Testis (tissue), 2 donors: ENCODE measurements at regions not wholly inside any gene's neighbourhood (a gene's known extent, or its start where the extent isn't known, plus 50 kb on each side); places are given as distances from the start of the nearest gene placed in this dataset.

Source experiments
- DNase-seq: peaks from one replicate; pipeline ENCODE4 v3.0.0-alpha.2; 2019
- H3K27ac ChIP-seq, 2 donors: fragments of 200-600 bp; sonication (generic); one replicate each; pipeline ENCODE4 v1.5.1; 2019
- H3K27me3 ChIP-seq: fragments of 200-600 bp; sonication (generic); one replicate; pipeline ENCODE4 v1.5.1; 2019
- H3K36me3 ChIP-seq: fragments of 200-600 bp; sonication (generic); one replicate; pipeline ENCODE4 v1.5.1; 2017; ENCODE audit warnings: low read depth; ENCODE audit errors: missing control alignments
- H3K4me1 ChIP-seq: fragments of 200-600 bp; sonication (generic); one replicate; pipeline ENCODE4 v1.5.1; 2019
- H3K4me3 ChIP-seq, 2 donors: fragments of 200-600 bp; sonication (generic); one replicate each; pipeline ENCODE4 v1.5.1; 2017 to 2019
- H3K9me3 ChIP-seq: fragments of 200-600 bp; sonication (generic); one replicate; pipeline ENCODE4 v1.5.1; 2017
- POLR2A ChIP-seq: fragments of 450-650 bp; IDR thresholded peaks from one replicate; pipeline ENCODE4 v1.6.1; 2017; ENCODE audit warnings: antibody characterized with exemption, mild to moderate bottlenecking, moderate library complexity
- WGBS, 2 donors: methylation state at CpG; one replicate each; pipeline ENCODE4 v1.1.5; 2018; 5-methylcytosine and 5-hydroxymethylcytosine counted together
- intact Hi-C: fragments of 100-400 bp; cut with DNase I; formaldehyde crosslinking; loops from one replicate; pipeline ENCODE4 v1.15.1; 2023; ENCODE audit warnings: low total_unique reads
- TF ChIP-seq, protein P1 (sequence below), 3 experiments: fragments of 450-650 bp in 2 of 3; fragments of 200-600 bp in 1 of 3; sonication (generic) in 1 of 3; IDR thresholded peaks; one replicate each; pipeline ENCODE4 v1.5.1; 2016 to 2019; ENCODE audit warnings: antibody characterized with exemption in 3 of 3, mild to moderate bottlenecking in 2 of 3, moderate library complexity in 1 of 3

DNA sequence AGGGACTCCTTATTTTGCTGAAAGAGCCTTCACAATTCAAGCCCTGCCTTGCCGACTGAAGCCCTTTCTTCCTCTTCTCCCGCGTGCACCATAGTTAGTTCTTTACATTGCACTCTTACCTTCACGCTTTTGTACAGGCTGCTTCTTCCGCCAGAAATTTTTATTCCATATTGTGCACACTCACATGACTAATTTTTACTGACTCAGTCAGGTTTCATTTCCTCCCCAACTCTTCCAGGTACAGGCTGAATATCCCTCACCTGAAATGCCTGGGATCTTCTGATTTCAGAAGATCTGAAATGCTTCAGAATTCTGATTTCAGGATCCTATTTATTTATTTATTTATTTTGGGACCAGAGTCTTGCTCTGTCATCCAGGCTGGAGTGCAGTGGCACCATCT, 172.8 kb downstream of the ZNF281 start:
- Histone ChIP-seq H3K27ac (no peak overlapping the region), H3K27me3 (no peaks in the 10 kb centered on the region), H3K4me3 (no peak overlapping the region), H3K36me3 (no peaks in the 10 kb centered on the region), H3K4me1 (no peaks in the 10 kb centered on the region), H3K9me3 (no peaks in the 10 kb centered on the region)
- 93 to 95% methylated on average over 5 of the region's 5 CpGs for WGBS, 2 donors
- DNase-seq = no peak
- intact Hi-C loops = no loop called here
- TF ChIP-seq POLR2A = no peak
- TF ChIP-seq, protein P1, sequence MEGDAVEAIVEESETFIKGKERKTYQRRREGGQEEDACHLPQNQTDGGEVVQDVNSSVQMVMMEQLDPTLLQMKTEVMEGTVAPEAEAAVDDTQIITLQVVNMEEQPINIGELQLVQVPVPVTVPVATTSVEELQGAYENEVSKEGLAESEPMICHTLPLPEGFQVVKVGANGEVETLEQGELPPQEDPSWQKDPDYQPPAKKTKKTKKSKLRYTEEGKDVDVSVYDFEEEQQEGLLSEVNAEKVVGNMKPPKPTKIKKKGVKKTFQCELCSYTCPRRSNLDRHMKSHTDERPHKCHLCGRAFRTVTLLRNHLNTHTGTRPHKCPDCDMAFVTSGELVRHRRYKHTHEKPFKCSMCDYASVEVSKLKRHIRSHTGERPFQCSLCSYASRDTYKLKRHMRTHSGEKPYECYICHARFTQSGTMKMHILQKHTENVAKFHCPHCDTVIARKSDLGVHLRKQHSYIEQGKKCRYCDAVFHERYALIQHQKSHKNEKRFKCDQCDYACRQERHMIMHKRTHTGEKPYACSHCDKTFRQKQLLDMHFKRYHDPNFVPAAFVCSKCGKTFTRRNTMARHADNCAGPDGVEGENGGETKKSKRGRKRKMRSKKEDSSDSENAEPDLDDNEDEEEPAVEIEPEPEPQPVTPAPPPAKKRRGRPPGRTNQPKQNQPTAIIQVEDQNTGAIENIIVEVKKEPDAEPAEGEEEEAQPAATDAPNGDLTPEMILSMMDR (IDR thresholded peaks at IDR 0.05) = no peak

DNA sequence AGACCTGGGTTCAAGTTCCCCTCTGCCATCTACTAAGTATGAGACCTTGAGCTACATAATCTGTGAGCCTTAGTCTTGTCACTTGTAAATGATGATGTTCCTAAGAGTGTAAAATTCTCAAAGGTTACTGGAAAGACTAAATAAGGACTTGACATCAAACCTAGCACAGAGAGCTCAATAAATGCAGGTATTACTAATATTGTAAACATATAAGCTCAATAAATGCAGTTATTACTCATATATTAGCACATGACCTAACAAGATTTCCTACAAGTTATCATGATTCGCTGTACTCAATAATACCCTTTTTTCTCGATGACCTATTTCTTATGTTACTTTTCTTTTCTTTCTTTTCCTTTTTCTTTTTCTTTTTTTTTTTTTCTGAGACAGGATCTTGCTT, 174.9 kb downstream of the ZNF281 start:
- Histone ChIP-seq H3K4me1 (no peaks in the 10 kb centered on the region), H3K9me3 (no peaks in the 10 kb centered on the region), H3K27me3 (no peaks in the 10 kb centered on the region), H3K4me3 (no peak overlapping the region), H3K36me3 (no peaks in the 10 kb centered on the region), H3K27ac (no peak overlapping the region)
- WGBS, 2 donors = 94 to 96% methylated on average over 2 of the region's 2 CpGs
- DNase-seq = no peak
- no peak for TF ChIP-seq POLR2A
- TF ChIP-seq, protein P1 (IDR thresholded peaks at IDR 0.05) = no peak
- intact Hi-C loops = no loop called here

DNA sequence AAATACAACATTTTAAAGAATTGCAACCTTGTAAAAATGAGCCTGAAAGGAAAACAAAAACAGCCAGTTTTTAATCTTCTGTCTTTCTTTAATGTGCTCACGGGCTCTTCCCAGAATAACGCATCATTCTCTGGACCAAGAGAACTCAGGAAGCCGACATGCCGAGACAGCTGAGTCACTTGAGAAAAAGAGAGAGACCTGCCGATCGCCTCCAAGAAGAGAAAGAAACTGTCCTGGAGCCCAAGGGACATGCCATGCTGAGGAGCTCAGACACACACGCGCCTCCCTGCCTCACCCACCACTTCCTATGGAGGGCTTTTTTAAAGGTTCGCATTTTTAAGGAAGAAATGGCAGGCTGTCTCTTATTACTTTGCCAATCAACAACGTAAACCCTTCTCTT, 176.4 kb downstream of the ZNF281 start:
- intact Hi-C loops = no loop called here
- H3K9me3 ChIP-seq = no peaks in the 10 kb centered on the region
- TF ChIP-seq, protein P1 (IDR thresholded peaks at IDR 0.05) = no peak
- TF ChIP-seq POLR2A = no peak
- no peaks in the 10 kb centered on the region for H3K27me3 ChIP-seq
- no peak overlapping the region for H3K27ac ChIP-seq
- H3K36me3 ChIP-seq = no peaks in the 10 kb centered on the region
- DNase-seq = no peak
- H3K4me3 ChIP-seq = no peak overlapping the region
- WGBS, 2 donors = 76 to 85% methylated on average over 10 of the region's 10 CpGs
- no peaks in the 10 kb centered on the region for H3K4me1 ChIP-seq

DNA sequence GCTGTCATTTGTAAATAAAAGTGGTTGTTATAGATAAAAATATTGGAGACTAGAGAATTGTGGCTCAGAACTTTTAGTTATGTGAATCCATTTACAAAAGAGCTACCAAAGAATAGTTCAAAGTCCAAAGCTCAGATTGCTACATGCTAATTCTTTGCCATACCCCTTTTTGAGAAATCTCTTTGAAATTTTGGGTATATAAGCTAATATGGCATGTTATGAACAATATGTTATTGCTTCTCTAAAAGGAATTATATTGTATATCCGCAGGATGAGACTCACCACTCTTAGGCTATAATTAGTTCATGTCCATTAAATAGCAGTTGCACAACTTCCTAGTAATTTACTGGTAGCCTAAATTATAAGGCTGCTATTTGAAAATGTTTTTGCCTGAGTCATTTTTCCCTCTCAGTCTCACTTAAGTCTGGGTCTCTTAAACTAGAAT, 178.0 kb downstream of the ZNF281 start:
- intact Hi-C loops = no loop called here
- H3K27ac ChIP-seq = no peak overlapping the region
- WGBS, 2 donors = 83 to 86% methylated on average over 1 of the region's 1 CpG
- no peaks in the 10 kb centered on the region for H3K36me3 ChIP-seq
- H3K9me3 ChIP-seq = no peaks in the 10 kb centered on the region
- no peak for DNase-seq
- no peak overlapping the region for H3K4me3 ChIP-seq
- no peaks in the 10 kb centered on the region for H3K4me1 ChIP-seq
- no peaks in the 10 kb centered on the region for H3K27me3 ChIP-seq
- TF ChIP-seq POLR2A = no peak
- TF ChIP-seq, protein P1 (IDR thresholded peaks at IDR 0.05) = no peak

DNA sequence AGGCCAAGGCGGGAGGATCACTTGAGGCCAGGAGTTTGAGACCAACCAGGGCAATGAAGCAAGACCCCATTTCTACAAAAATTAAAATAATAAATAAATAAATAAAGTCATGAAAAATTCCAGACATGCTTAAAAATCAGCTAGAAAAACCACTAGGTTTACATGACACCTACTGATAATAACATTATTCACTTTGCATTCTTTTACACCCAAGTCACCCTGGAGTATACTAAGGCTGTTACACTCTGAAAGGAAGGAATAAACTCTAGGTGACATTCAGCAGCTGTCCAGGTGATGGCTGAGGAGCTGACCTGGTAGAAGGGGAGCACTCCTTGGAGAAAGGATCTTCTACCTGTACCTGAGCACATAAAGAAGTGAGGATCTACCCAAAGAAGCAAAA, 179.2 kb downstream of the ZNF281 start:
- DNase-seq = no peak
- Histone ChIP-seq H3K36me3 (no peaks in the 10 kb centered on the region), H3K27ac (no peak overlapping the region), H3K9me3 (no peaks in the 10 kb centered on the region), H3K4me1 (no peaks in the 10 kb centered on the region), H3K4me3 (no peak overlapping the region), H3K27me3 (no peaks in the 10 kb centered on the region)
- WGBS, 2 donors = 88 to 94% methylated on average over 1 of the region's 1 CpG
- intact Hi-C loops = no loop called here
- no peak for TF ChIP-seq POLR2A
- TF ChIP-seq, protein P1 (IDR thresholded peaks at IDR 0.05) = no peak
